Dedifferentiated amniotic fluid mesenchymal stem cell (primary cell): ENCODE measurements at regions not wholly inside any gene's neighbourhood (a gene's known extent, or its start where the extent isn't known, plus 50 kb on each side); places are given as distances from the start of the nearest gene placed in this dataset.

ENCODE experiments used
- DNase-seq: peaks from one replicate; pipeline ENCODE4 v3.0.0-alpha.2; 2016; ENCODE audit errors: extremely low spot score

- no peak for DNase-seq
Measured at GRCh38 chr1:221069986-221070385, 190.7 kb downstream of the HLX start.

GRCh38 chr1:221071777-221072176 is 192.5 kb downstream of the HLX start:
- DNase-seq = no peak

DNA sequence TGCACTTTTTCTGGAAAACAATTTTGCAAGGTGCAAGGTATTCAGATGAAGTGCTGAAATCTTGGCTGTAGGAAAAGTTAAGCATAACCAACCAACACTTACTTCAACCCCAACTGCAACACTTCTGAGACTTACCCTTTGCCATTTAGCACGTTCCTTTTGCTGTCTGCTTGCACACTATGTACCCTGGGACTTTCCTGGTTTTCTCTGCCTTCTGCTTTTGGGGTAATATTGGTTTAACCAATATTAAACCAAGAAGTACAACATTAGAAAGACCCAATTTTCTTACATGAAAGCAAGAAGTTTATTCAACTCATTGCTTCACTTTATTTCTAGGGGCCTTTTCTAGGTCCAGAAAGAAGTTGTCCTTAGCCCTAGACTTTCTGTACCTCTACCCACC is 193.0 kb downstream of the HLX start:
- DNase-seq = no peak

DNA sequence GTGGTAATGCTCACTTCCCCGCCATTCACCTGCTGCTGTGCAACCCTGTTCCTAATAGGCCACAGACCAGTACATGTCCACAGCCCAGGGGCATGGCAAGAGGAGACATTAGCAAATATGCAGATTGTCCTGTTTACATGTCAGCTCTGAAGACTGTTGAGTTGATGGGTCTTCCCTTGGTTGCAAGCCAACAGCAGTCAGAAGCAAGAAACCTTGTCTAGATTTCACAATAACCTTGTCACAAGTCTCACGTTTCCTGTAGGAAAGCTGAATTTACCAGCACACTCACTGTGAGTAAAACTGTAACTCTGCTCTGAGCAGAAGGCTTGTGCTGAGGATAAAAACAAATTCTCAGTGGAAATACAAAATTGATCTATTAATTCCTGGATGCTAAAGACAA is 195.1 kb downstream of the HLX start:
- no peak for DNase-seq

GRCh38 chr1:221075911-221076310 is 196.7 kb downstream of the HLX start:
- no peak for DNase-seq

GRCh38 chr1:221076391-221076811 is 197.2 kb downstream of the HLX start:
- no peak for DNase-seq

GRCh38 chr1:221078260-221078965 is 199.2 kb downstream of the HLX start:
- no peak for DNase-seq

DNA sequence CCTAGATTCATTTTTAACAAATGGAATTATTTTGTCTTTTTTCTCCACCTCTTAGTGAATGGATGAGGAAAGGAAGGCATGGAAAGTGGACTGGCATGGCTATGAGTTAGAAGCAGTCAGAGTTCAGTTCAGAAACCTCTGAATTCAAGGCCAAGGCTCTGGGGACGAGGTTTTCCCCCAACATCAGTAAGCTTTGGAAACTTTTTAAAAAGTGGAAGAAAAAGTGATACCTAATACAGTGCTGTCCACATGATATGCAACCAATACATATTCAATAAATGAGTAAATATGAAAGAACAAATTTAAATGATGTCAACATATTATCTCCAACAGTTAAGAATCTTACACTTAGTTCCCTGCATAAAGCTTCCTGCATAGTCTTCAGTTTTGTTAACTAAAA is 204.7 kb downstream of the HLX start:
- no peak for DNase-seq

DNA sequence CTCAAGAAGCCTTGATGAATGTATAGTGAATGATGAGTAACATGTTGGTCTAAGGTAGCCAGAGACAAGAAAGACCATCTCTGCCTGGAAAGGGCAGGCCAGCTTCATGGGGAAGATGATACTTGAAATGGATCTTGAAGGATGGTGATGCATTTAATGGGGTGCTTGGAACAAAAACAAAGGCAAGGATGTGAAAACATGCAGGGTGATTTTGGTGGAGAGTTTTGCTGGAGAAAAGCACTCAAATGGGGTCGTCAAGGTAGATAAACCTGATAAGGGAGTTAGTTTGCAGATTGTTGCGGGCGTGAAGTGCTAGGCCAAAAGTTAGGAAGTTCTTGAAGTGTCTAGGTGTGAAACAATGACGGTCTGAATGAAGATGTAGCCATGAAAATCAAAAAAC is 205.4 kb downstream of the HLX start:
- no peak for DNase-seq

GRCh38 chr1:221085701-221086375 is 206.6 kb downstream of the HLX start:
- no peak for DNase-seq

DNA sequence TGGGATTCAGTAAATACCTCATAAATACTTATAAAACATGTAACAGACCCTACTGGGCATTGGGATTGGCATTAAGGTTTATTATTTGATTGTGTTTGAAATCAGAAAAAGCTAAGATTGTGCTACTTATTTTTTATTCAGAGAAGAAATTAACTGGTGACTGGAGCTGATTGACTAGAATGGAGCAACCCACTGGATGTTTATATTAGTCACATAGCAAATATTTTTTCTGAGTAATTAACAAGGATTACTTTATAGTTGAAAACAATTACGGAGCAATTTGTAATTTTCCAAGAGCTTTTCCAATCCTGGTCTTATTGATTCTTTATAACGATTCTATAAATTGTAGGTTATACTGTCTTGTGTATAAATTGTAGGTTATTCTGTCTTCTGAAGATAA is 208.7 kb downstream of the HLX start:
- no peak for DNase-seq

DNA sequence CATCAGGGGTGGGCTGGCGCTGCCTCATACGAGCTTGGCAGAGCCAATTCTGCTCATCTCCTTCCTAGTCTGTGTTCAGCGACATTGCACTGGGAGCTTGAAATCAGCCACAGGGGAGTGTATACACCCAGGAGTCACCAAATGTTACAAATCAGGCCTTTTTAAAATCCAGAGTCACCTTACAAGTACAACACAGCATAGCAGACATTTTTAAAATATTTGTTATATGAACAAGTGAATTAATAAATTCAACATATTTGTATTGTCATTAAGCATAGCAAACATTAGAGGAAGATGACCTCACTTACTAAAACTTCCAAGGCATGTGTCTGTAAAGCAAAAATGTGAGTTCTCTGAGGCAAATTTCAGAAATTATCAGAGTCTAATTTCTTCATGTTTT is 210.0 kb downstream of the HLX start:
- peak; percentile 41 for DNase-seq

DNA sequence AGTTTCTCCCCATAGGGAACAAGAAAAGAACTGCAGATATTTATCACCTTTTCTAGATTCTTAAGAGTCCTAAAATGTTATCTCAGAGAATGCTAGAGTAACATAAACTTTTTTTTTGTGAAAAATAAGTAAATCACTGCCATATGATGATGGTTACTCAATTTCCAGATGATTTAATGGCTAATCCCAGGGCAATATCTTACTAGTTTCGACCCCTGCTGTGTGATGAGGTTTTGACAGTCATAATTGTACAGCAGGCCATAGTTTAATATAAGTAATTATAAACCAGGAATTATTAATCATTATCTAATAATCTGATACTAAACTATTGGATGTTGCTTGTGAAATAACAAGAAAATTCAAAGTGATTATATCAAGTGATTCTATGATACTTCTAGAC is 210.6 kb downstream of the HLX start:
- no peak for DNase-seq

DNA sequence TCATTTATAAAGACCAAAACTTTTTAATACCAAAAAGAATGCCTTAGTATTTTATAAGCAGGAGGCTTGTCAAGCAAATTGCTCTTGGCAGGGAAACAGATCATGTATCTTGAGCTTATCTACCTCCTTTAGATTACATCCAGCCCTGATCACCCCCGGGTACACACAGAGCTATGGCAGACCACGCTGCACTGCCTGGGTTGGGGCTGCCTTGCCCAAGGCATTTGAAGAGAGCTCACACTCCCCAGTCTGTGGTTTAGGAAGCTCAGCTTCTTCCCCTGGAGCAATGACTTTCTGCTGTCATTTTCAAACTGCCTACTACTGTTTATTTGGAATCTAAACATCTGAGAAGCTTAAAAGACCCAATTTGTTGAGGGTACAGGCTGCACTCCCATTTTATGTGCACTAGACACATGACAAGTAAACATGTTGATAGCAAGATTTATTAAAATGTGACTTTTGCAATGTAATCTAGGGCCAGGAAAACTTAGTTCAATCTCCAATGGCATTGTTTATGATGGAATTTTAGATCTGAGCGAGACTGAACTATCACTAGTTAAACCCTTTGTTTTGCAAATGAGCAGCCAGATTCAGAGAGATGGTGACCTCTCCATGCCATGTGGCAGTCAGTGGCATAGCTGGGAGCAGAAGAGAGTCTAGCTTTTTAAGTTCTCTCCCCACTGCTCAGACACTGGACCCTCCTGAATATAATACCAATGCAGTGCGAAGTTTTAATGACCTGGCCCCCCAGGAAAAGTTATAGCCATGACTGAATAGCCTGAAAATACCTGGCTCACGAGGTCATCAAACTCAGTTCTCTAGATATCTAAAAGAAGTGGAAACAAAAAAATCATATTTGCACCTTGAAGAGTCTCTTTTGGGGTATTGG is 214.9 kb downstream of the HLX start:
- DNase-seq = no peak

- DNase-seq = peak; percentile 40
Measured at GRCh38 chr1:221097479-221098281, 218.4 kb downstream of the HLX start.

- no peak for DNase-seq
Measured at GRCh38 chr1:221098471-221099405, 219.5 kb downstream of the HLX start.

GRCh38 chr1:221099747-221100595 is 220.7 kb downstream of the HLX start:
- DNase-seq = no peak

DNA sequence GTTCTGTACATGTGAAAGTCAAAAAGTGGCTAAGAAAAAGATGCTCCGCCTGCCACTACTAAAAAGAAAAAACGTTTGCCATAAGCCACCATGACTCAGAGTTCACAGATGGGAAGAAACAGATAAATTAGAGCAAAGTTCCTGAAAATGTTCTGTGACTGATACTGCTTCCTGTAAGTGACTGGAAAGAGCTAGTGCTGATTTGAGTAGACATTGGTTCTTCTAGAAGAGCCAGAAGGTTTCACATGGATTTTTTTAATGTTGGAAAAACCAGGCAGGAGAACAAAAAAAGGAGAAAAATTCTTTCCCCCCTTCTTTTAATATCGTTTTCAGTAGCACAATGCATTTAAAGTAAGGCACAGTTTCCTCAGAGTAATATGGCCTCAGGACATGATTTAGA is 221.4 kb downstream of the HLX start:
- DNase-seq = peak; percentile 51

DNA sequence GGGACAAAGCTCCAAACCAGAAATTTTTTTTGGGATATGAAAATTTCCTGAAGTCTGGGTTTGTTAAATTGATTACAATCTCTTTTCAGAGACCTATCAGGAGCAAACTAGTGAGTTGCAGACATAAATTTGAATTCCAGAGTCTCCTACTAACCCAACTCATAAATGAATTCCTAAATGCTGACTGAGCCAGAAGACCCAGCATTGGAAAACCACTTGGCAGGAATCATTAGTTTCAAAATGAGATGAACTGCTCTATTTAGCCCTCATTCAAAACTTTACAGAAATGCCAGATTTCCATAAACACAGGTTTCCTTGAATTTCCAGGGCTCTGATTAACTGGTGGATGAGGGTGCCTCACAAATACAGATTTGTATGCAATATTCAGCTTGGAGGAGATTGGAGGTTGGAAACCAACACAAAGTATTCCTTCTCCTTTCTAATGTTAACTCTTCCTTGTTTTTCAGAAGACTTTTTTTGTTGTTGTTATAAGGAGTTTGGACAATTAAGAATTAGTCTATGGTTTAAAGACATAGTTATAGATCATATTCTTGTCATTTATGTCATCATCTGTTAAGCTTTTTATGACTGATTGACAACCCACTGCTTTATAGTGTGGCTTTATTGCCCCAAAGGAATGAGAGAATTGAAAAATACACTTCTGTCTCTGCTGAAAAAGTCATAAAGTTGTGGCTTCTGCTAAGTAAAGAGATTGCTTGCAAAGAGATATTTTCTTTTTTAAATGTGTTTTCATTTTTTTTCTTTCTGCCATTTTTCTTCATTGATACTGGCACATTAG is 222.8 kb downstream of the HLX start:
- peak; percentile 53 for DNase-seq
